Keratinocyte (primary cell): ENCODE measurements at regions not wholly inside any gene's neighbourhood (a gene's known extent, or its start where the extent isn't known, plus 50 kb on each side); places are given as distances from the start of the nearest gene placed in this dataset.

Experiments used
- CTCF ChIP-seq, 3 experiments: IDR thresholded peaks in 1 of 3; conservative IDR thresholded peaks in 1 of 3; optimal IDR thresholded peaks in 1 of 3; 2 replicates in 2 of 3; 3 replicates in 1 of 3; pipeline versions ENCODE3 to v1.5.1; 2011; ENCODE audit warnings: low read length in 3 of 3, mild to moderate bottlenecking in 3 of 3, moderate library complexity in 2 of 3, control low read depth in 1 of 3, inconsistent platforms in 1 of 3; ENCODE audit not compliant: insufficient read depth in 2 of 3; ENCODE audit errors: extremely low read depth in 1 of 3
- EZH2 ChIP-seq: IDR thresholded peaks from one replicate; pipeline ENCODE4 v1.6.1; 2012; ENCODE audit warnings: inconsistent platforms, mild to moderate bottlenecking, low read length, moderate library complexity

- TF ChIP-seq EZH2 = no peak
- TF ChIP-seq CTCF (optimal IDR thresholded peaks at IDR 0.05 in 1 of 3, IDR thresholded peaks at IDR 0.05 in 1 of 3, conservative IDR thresholded peaks at IDR 0.05 in 1 of 3; ENCODE audit: extremely low read depth in 1 of 3, insufficient read depth in 2 of 3, low read length in 3 of 3) = no peak
These were observed 180.5 kb upstream of the GALNT17 start for GRCh38 chr7:70951271-70951962.
